ENCODE measurements at regions not wholly inside any gene's neighbourhood (a gene's known extent, or its start where the extent isn't known, plus 50 kb on each side); places are given as distances from the start of the nearest gene placed in this dataset.

- TF ChIP-seq, protein P1, sequence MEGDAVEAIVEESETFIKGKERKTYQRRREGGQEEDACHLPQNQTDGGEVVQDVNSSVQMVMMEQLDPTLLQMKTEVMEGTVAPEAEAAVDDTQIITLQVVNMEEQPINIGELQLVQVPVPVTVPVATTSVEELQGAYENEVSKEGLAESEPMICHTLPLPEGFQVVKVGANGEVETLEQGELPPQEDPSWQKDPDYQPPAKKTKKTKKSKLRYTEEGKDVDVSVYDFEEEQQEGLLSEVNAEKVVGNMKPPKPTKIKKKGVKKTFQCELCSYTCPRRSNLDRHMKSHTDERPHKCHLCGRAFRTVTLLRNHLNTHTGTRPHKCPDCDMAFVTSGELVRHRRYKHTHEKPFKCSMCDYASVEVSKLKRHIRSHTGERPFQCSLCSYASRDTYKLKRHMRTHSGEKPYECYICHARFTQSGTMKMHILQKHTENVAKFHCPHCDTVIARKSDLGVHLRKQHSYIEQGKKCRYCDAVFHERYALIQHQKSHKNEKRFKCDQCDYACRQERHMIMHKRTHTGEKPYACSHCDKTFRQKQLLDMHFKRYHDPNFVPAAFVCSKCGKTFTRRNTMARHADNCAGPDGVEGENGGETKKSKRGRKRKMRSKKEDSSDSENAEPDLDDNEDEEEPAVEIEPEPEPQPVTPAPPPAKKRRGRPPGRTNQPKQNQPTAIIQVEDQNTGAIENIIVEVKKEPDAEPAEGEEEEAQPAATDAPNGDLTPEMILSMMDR (conservative IDR thresholded peaks at IDR 0.05) = no peak
- no peak for TF ChIP-seq ZFX (IDR thresholded peaks at IDR 0.05)
Observed at GRCh38 chr17:20925091-20925490, 117.7 kb downstream of the USP22 start.
